ENCODE measurements at regions not wholly inside any gene's neighbourhood (a gene's known extent, or its start where the extent isn't known, plus 50 kb on each side); places are given as distances from the start of the nearest gene placed in this dataset.

- TF ChIP-seq CTCF (conservative IDR thresholded peaks at IDR 0.05; ENCODE audit: low read depth, low read length) (no peak), EZH2 (IDR thresholded peaks at IDR 0.05; ENCODE audit: borderline replicate concordance, low read depth, low read length, poor library complexity, severe bottlenecking) (no peak)
These were observed 777.9 kb downstream of the KCNJ2 start for GRCh38 chr17:70947215-70947614.
